ENCODE measurements at regions not wholly inside any gene's neighbourhood (a gene's known extent, or its start where the extent isn't known, plus 50 kb on each side); places are given as distances from the start of the nearest gene placed in this dataset.

GRCh38 chr4:181146051-181146450 is 1097.2 kb upstream of the TENM3 start:
- no peak for DNase-seq (ENCODE audit: low read depth)
- no peak overlapping the region for H3K4me3 ChIP-seq (ENCODE audit: low read depth, low read length)
- no peak for TF ChIP-seq CTCF (IDR thresholded peaks at IDR 0.05; ENCODE audit: insufficient read depth, low read length)

- TF ChIP-seq CTCF (IDR thresholded peaks at IDR 0.05; ENCODE audit: insufficient read depth, low read length), result no peak
- DNase-seq (ENCODE audit: low read depth), result no peak
- no peak overlapping the region for H3K4me3 ChIP-seq (ENCODE audit: low read depth, low read length)
Observed at GRCh38 chr4:181147416-181147951, 1095.7 kb upstream of the TENM3 start.

DNA sequence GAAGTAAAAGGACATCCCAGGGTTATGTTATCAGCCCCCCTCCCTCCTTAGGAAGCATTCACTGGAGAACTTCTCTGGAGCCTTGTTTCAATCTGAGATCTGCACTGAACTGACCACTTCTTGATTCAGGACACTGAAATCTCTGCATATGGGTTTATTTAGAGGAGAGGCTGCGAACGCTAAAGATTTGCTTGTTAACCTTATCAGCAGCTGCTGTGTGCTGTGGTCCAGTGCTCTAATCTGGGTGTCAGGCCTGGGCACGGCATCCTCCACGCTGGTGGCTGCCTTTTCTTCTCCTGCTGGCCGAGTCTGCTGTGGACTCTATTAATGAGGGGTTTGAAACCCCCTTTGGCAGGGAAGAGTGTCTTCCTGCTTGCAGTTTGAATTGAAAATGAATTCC is 1094.7 kb upstream of the TENM3 start:
- no peak for DNase-seq (ENCODE audit: low read depth)
- H3K4me3 ChIP-seq (ENCODE audit: low read depth, low read length), result no peak overlapping the region
- no peak for TF ChIP-seq CTCF (IDR thresholded peaks at IDR 0.05; ENCODE audit: insufficient read depth, low read length)

GRCh38 chr4:181150191-181150590 is 1093.0 kb upstream of the TENM3 start:
- no peak for TF ChIP-seq CTCF (IDR thresholded peaks at IDR 0.05; ENCODE audit: insufficient read depth, low read length)
- no peak overlapping the region for H3K4me3 ChIP-seq (ENCODE audit: low read depth, low read length)
- DNase-seq (ENCODE audit: low read depth), result no peak

GRCh38 chr4:181151856-181152255 is 1091.3 kb upstream of the TENM3 start:
- no peak overlapping the region for H3K4me3 ChIP-seq (ENCODE audit: low read depth, low read length)
- no peak for TF ChIP-seq CTCF (IDR thresholded peaks at IDR 0.05; ENCODE audit: insufficient read depth, low read length)
- no peak for DNase-seq (ENCODE audit: low read depth)

DNA sequence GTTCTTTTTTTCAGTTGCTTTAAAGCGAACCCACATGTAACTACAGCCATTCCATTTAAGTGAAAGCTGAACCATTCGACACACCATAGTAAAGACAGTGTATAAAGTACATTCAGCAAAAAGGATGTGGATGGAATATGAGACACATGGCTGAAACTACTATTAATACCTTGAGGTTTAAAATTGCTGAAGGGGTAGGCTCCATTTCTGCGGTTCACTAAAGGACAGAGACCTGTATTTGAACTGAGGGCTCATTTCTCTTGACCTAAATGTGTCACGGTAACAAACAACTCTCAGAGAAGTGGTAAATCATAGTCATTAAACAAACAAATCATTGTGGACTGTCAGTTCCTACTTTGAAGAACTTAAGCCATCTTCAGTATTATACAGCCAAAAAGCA is 1085.6 kb upstream of the TENM3 start:
- no peak overlapping the region for H3K4me3 ChIP-seq (ENCODE audit: low read depth, low read length)
- TF ChIP-seq CTCF (IDR thresholded peaks at IDR 0.05; ENCODE audit: insufficient read depth, low read length), result no peak

DNA sequence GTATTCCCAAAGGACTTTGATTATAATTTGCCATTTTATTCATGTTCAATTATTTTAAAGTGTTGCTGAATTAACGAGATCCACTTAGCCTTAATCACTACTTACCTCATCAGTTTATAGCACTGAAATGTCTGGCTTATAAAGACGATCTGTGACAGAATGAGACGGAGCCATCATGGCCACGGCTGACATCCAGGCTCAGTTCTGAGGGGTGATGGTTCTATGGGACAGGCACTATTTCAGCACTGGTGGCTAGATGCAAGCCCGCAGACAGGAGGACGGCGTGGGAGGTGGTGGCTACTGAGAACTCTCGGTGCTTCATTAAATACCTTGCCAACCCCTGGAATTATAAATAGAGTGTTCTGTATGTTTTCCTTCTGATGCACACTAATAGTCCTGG is 1084.2 kb upstream of the TENM3 start:
- TF ChIP-seq CTCF (IDR thresholded peaks at IDR 0.05; ENCODE audit: insufficient read depth, low read length), result no peak

More for the DNA sequence above, 1085.6 kb upstream of the TENM3 start:
- no peak for DNase-seq (ENCODE audit: low read depth)

More for the DNA sequence above, 1084.2 kb upstream of the TENM3 start:
- no peak overlapping the region for H3K4me3 ChIP-seq (ENCODE audit: low read depth, low read length)
- DNase-seq (ENCODE audit: low read depth), result no peak
